CD4-positive, alpha-beta T cell (primary cell): ENCODE measurements at regions not wholly inside any gene's neighbourhood (a gene's known extent, or its start where the extent isn't known, plus 50 kb on each side); places are given as distances from the start of the nearest gene placed in this dataset.

Source experiments
- ATAC-seq: fragments of 200-7000 bp; cut with Tn5 transposase; one replicate; pipeline ENCODE4 v1.10.0; 2022; ENCODE audit warnings: mild to moderate bottlenecking; ENCODE audit not compliant: poor library complexity
- CTCF ChIA-PET: fragments of 350-600 bp; sonication (Branson Sonifier 250); formaldehyde crosslinking; loops from one replicate; lab custom pipeline; 2021; ENCODE audit warnings: antibody characterized with exemption, inconsistent platforms; lab: Charles Lee
- POLR2A ChIA-PET: fragments of 350-600 bp; sonication (Branson Sonifier 250); formaldehyde crosslinking; loops from one replicate; lab custom pipeline; 2021; ENCODE audit warnings: antibody characterized with exemption, inconsistent platforms; lab: Charles Lee
- DNase-seq, 14 experiments: peaks; one replicate each; pipeline ENCODE4 v3.0.0-alpha.2; 2013 to 2020; ENCODE audit warnings: mixed read lengths in 2 of 14
- H3K27ac ChIP-seq, 2 donors: one replicate each; pipeline versions ENCODE4 v1.5.1 to v1.7.0; 2013; ENCODE audit warnings: low read length in 2 of 2, low read depth in 1 of 2, mild to moderate bottlenecking in 1 of 2
- H3K27me3 ChIP-seq, 2 experiments: 1 replicate in 1 of 2; 2 replicates in 1 of 2; pipeline versions ENCODE4 v1.6.1 to v1.7.0; 2013; ENCODE audit warnings: low read length in 2 of 2, control low read depth in 1 of 2, mild to moderate bottlenecking in 1 of 2, moderate library complexity in 1 of 2; ENCODE audit not compliant: insufficient read depth in 2 of 2, control insufficient read depth in 1 of 2
- H3K36me3 ChIP-seq: one replicate; pipeline ENCODE4 v1.6.1; 2013; ENCODE audit warnings: low read length, control low read depth; ENCODE audit not compliant: insufficient read depth
- H3K4me1 ChIP-seq: one replicate; pipeline ENCODE4 v1.6.1; 2013; ENCODE audit warnings: low read length, control low read depth; ENCODE audit not compliant: insufficient read depth
- H3K4me3 ChIP-seq: one replicate; pipeline ENCODE4 v1.5.1; 2013; ENCODE audit warnings: mild to moderate bottlenecking, low read length, moderate library complexity
- H3K9me3 ChIP-seq, 2 experiments: 1 replicate in 1 of 2; 2 replicates in 1 of 2; pipeline versions ENCODE4 v1.6.1 to v1.7.0; 2013; ENCODE audit warnings: low read length in 2 of 2, mild to moderate bottlenecking in 2 of 2, control low read depth in 1 of 2, moderate library complexity in 1 of 2; ENCODE audit not compliant: control insufficient read depth in 1 of 2, insufficient read depth in 1 of 2
- H3K27ac Mint-ChIP-seq: one replicate; pipeline ENCODE4 v1.8.0; 2020; ENCODE audit warnings: mixed read lengths
- H3K27me3 Mint-ChIP-seq: one replicate; pipeline ENCODE4 v1.8.0; 2021; ENCODE audit warnings: mixed read lengths
- H3K36me3 Mint-ChIP-seq: one replicate; pipeline ENCODE4 v1.8.0; 2021; ENCODE audit warnings: low read depth, mixed read lengths
- H3K4me1 Mint-ChIP-seq: one replicate; pipeline ENCODE4 v1.8.0; 2021; ENCODE audit warnings: low read depth, mixed read lengths
- H3K4me3 Mint-ChIP-seq: one replicate; pipeline ENCODE4 v1.8.0; 2020; ENCODE audit warnings: mild to moderate bottlenecking, mixed read lengths
- H3K9me3 Mint-ChIP-seq: one replicate; pipeline ENCODE4 v1.8.0; 2020; ENCODE audit warnings: mixed read lengths
- CTCF ChIP-seq: fragments of 200-600 bp; IDR thresholded peaks from one replicate; pipeline ENCODE4 v1.8.0; 2022; ENCODE audit warnings: antibody characterized with exemption, mild to moderate bottlenecking
- intact Hi-C, 2 experiments: fragments of 100-400 bp; cut with DNase I in 1 of 2; cut with micrococcal nuclease in 1 of 2; formaldehyde crosslinking; loops; one replicate each; pipeline versions ENCODE4 v1.15.1 to v1.9.0; 2023 to 2025; cut with DNase I, micrococcal nuclease

DNA sequence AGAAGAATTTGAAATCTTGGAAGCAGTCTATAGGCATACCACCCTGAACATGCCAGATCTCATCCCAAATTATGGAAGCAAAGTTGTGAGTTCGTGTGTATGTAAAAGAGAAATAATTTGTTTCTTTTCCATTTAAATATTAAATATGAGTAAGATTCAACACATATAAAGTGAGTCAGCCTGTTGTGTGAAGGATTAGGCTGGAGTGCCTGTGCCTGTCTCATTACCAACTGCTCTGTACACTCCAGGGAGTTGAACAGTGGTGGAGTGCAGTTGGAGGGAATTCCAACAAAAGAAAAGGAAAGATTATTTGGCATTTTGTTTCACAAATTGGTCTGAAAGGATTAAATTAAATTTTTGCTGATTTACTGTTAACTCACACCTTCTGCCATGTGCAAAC is 435.6 kb downstream of the FAT4 start:
- ChIA-PET CTCF (no interaction called here), POLR2A (no interaction called here)
- ATAC-seq (no peak), DNase-seq (no peak)
- no peak overlapping the region for H3K4me3 Mint-ChIP-seq
- no peaks in the 10 kb centered on the region for H3K27me3 Mint-ChIP-seq
- H3K27me3 ChIP-seq = no peaks in the 10 kb centered on the region
- H3K36me3 Mint-ChIP-seq = no peaks in the 10 kb centered on the region
- intact Hi-C loops = no loop called here
- H3K4me1 ChIP-seq = no peaks in the 10 kb centered on the region
- peaks cover 0 to 5% of the 10 kb centered on the region in 2 experiments for H3K9me3 ChIP-seq
- no peaks in the 10 kb centered on the region for H3K36me3 ChIP-seq
- no peak overlapping the region for H3K27ac Mint-ChIP-seq
- H3K27ac ChIP-seq = no peak overlapping the region
- H3K4me3 ChIP-seq = no peak overlapping the region
- no peak for TF ChIP-seq CTCF
- H3K9me3 Mint-ChIP-seq = no peaks in the 10 kb centered on the region
- no peaks in the 10 kb centered on the region for H3K4me1 Mint-ChIP-seq

- H3K27me3 Mint-ChIP-seq = no peaks in the 10 kb centered on the region
- H3K27me3 ChIP-seq = no peaks in the 10 kb centered on the region
- H3K4me1 ChIP-seq = no peaks in the 10 kb centered on the region
- H3K36me3 Mint-ChIP-seq = no peaks in the 10 kb centered on the region
- CTCF ChIA-PET = no interaction called here
- ATAC-seq (no peak), DNase-seq (no peak)
- H3K36me3 ChIP-seq = no peaks in the 10 kb centered on the region
- H3K4me1 Mint-ChIP-seq = no peaks in the 10 kb centered on the region
- H3K4me3 Mint-ChIP-seq = no peak overlapping the region
- H3K9me3 Mint-ChIP-seq = no peaks in the 10 kb centered on the region
- TF ChIP-seq CTCF = no peak
- intact Hi-C loops = no loop called here
- H3K9me3 ChIP-seq = peaks cover 0 to under 1% of the 10 kb centered on the region in 2 experiments
- H3K4me3 ChIP-seq = no peak overlapping the region
- no peak overlapping the region for H3K27ac Mint-ChIP-seq
- POLR2A ChIA-PET = no interaction called here
- no peak overlapping the region for H3K27ac ChIP-seq
These were observed 436.2 kb downstream of the FAT4 start for GRCh38 chr4:125750828-125751466.

GRCh38 chr4:125758438-125758837 is 443.7 kb downstream of the FAT4 start:
- CTCF ChIA-PET = no interaction called here
- Histone ChIP-seq H3K4me1 (no peaks in the 10 kb centered on the region), H3K9me3 (no peaks in the 10 kb centered on the region), H3K27me3 (no peaks in the 10 kb centered on the region), H3K36me3 (no peaks in the 10 kb centered on the region), H3K4me3 (no peak overlapping the region), H3K27ac (no peak overlapping the region)
- no peak overlapping the region for H3K4me3 Mint-ChIP-seq
- H3K27ac Mint-ChIP-seq = no peak overlapping the region
- H3K9me3 Mint-ChIP-seq = peaks cover 2% of the 10 kb centered on the region
- POLR2A ChIA-PET = no interaction called here
- no peaks in the 10 kb centered on the region for H3K27me3 Mint-ChIP-seq
- no peaks in the 10 kb centered on the region for H3K36me3 Mint-ChIP-seq
- DNase-seq (no peak), ATAC-seq (no peak)
- no peaks in the 10 kb centered on the region for H3K4me1 Mint-ChIP-seq
- intact Hi-C loops = no loop called here
- TF ChIP-seq CTCF = no peak
